Colonic mucosa (tissue), 4 donors: ENCODE measurements at regions not wholly inside any gene's neighbourhood (a gene's known extent, or its start where the extent isn't known, plus 50 kb on each side); places are given as distances from the start of the nearest gene placed in this dataset.

Source experiments
- DNase-seq: peaks from one replicate; pipeline ENCODE4 v3.0.0-alpha.2; 2020
- H3K27ac ChIP-seq: fragments of 200-600 bp; one replicate; pipeline ENCODE4 v1.8.0; 2021
- H3K27me3 ChIP-seq: fragments of 200-600 bp; one replicate; pipeline ENCODE4 v1.8.0; 2021
- H3K36me3 ChIP-seq: fragments of 200-600 bp; one replicate; pipeline ENCODE4 v1.8.0; 2021
- H3K4me1 ChIP-seq: fragments of 200-600 bp; one replicate; pipeline ENCODE4 v1.8.0; 2021; ENCODE audit warnings: mild to moderate bottlenecking
- H3K4me3 ChIP-seq: fragments of 200-600 bp; one replicate; pipeline ENCODE4 v1.8.0; 2021
- H3K9ac ChIP-seq, 2 donors: one replicate each; pipeline ENCODE4 v1.7.0; 2013; ENCODE audit warnings: control low read depth in 2 of 2, low read depth in 2 of 2, low read length in 2 of 2
- H3K9me3 ChIP-seq: fragments of 200-600 bp; one replicate; pipeline ENCODE4 v1.8.0; 2021
- intact Hi-C: fragments of 100-400 bp; cut with DNase I; formaldehyde crosslinking; loops from one replicate; pipeline ENCODE4 v1.14.1; 2022
- TF ChIP-seq, protein P1 (sequence below): fragments of 200-600 bp; IDR thresholded peaks from one replicate; pipeline ENCODE4 v1.8.0; 2022; ENCODE audit warnings: antibody characterized with exemption, mild to moderate bottlenecking
- donor health status: healthy.
- donor health status: DM: no; HTN: no; CAD: no.
- donor health status: DM: no; HTN: no; CAD: no.

- H3K27me3 ChIP-seq: no peaks in the 10 kb centered on the region
- no peak for DNase-seq
- no peak overlapping the region for H3K4me3 ChIP-seq
- no peaks in the 10 kb centered on the region for H3K36me3 ChIP-seq
- no peaks in the 10 kb centered on the region for H3K4me1 ChIP-seq
- H3K9me3 ChIP-seq: no peaks in the 10 kb centered on the region
- H3K27ac ChIP-seq: no peak overlapping the region
- no peak overlapping the region for H3K9ac ChIP-seq
- intact Hi-C loops: no loop called here
- TF ChIP-seq, protein P1, sequence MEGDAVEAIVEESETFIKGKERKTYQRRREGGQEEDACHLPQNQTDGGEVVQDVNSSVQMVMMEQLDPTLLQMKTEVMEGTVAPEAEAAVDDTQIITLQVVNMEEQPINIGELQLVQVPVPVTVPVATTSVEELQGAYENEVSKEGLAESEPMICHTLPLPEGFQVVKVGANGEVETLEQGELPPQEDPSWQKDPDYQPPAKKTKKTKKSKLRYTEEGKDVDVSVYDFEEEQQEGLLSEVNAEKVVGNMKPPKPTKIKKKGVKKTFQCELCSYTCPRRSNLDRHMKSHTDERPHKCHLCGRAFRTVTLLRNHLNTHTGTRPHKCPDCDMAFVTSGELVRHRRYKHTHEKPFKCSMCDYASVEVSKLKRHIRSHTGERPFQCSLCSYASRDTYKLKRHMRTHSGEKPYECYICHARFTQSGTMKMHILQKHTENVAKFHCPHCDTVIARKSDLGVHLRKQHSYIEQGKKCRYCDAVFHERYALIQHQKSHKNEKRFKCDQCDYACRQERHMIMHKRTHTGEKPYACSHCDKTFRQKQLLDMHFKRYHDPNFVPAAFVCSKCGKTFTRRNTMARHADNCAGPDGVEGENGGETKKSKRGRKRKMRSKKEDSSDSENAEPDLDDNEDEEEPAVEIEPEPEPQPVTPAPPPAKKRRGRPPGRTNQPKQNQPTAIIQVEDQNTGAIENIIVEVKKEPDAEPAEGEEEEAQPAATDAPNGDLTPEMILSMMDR: no peak
These were observed 895.1 kb upstream of the KCND2 start for GRCh38 chr7:119377861-119378260.

DNA sequence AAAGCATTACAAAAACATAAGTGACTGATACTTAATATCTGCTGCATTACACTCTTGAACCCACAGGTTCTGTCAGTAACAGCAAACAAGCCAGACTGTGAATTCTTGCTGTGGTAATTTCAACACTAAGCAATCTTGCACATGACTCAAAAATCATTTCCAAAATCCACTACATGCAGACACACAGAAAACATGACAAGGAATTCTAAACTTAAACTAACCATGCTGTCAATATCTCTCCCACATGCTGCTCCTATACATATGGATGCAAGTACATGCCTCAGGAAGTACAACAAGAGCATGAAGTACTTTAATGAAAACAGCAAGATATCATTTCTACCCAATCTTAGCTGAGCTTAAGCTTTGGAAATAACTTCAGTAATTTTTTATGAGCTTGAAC is 890.2 kb upstream of the KCND2 start:
- no peaks in the 10 kb centered on the region for H3K27me3 ChIP-seq
- no peaks in the 10 kb centered on the region for H3K9me3 ChIP-seq
- no peak for DNase-seq
- H3K36me3 ChIP-seq: no peaks in the 10 kb centered on the region
- intact Hi-C loops: no loop called here
- no peak overlapping the region for H3K27ac ChIP-seq
- H3K4me3 ChIP-seq: no peak overlapping the region
- H3K9ac ChIP-seq: no peak overlapping the region
- TF ChIP-seq, protein P1: no peak
- no peaks in the 10 kb centered on the region for H3K4me1 ChIP-seq

DNA sequence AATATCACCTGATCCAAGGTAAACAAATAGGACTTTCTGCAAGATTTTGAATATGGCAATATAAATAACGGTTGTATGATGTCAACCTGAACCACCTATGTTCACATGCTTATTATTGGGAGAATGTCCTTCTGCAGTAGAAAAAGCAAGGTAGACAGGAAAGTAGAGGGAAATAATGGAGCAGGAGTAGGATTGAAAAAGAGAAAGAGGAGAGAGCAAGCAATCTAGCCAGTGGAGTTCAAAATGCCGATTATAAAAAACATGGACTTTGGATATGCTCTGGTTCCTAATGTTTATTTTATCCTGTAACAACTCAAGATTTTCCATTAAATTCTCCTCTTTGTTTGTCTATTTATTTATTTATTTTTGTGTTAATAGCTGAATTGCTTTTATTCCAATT is 878.0 kb upstream of the KCND2 start:
- intact Hi-C loops: no loop called here
- H3K4me1 ChIP-seq: no peaks in the 10 kb centered on the region
- DNase-seq: no peak
- no peaks in the 10 kb centered on the region for H3K36me3 ChIP-seq
- TF ChIP-seq, protein P1: no peak
- no peak overlapping the region for H3K4me3 ChIP-seq
- no peaks in the 10 kb centered on the region for H3K9me3 ChIP-seq
- H3K9ac ChIP-seq: no peak overlapping the region
- no peaks in the 10 kb centered on the region for H3K27me3 ChIP-seq
- no peak overlapping the region for H3K27ac ChIP-seq

GRCh38 chr7:119397156-119397555 is 875.8 kb upstream of the KCND2 start:
- Histone ChIP-seq H3K9me3 (no peaks in the 10 kb centered on the region), H3K27ac (no peak overlapping the region), H3K36me3 (no peaks in the 10 kb centered on the region), H3K4me3 (no peak overlapping the region), H3K27me3 (no peaks in the 10 kb centered on the region), H3K4me1 (no peaks in the 10 kb centered on the region), H3K9ac (no peak overlapping the region)
- intact Hi-C loops: no loop called here
- TF ChIP-seq, protein P1: no peak
- DNase-seq: no peak

DNA sequence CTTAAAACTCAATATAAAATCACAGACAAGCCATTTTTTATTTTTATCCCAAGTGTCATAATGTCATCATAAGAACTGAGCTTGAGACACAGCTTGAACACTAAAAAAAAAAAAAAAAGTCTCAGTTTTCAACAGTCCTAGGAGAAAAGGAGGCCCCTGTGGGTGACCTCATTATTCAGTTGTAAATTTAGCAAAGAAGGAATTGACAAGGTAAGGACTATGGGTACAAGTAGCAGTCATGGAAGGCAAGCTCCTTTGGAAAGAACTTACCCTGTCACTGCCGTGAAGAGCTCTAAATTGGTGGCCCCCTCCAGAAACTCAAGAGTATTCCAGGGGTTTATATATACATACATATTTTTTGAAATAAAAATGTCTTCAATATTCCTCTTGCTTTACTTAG is 864.4 kb upstream of the KCND2 start:
- Histone ChIP-seq H3K36me3 (no peaks in the 10 kb centered on the region), H3K27ac (no peak overlapping the region), H3K27me3 (no peaks in the 10 kb centered on the region), H3K4me3 (no peak overlapping the region), H3K9me3 (no peaks in the 10 kb centered on the region), H3K9ac (no peak overlapping the region), H3K4me1 (no peaks in the 10 kb centered on the region)
- DNase-seq: no peak
- intact Hi-C loops: no loop called here
- TF ChIP-seq, protein P1: no peak

DNA sequence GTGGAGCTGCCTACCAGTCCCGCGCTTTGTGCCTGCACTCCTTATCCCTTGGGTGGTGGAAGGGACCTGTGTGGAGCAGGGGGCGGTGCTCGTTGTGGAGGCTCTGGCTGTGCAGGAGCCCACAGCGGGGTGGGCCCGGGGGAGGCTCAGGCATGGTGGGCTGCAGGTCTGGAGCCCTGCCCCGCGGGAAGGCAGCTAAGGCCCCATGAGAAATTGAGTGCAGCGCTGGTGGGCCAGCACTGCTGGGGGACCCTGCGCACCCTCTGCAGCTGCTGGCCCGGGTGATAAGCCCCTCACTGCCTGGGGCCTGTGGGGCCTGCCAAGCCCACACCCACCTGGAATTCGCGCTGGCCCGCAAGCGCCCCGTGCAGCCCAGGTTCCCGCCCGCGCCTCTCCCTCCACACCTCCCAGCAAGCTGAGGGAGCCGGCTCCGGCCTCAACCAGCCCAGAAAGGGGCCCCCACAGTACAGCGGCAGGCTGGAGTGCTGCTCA is 859.6 kb upstream of the KCND2 start:
- Histone ChIP-seq H3K27me3 (no peaks in the 10 kb centered on the region), H3K4me1 (no peaks in the 10 kb centered on the region), H3K27ac (no peak overlapping the region), H3K9me3 (no peaks in the 10 kb centered on the region), H3K4me3 (no peak overlapping the region), H3K9ac (no peak overlapping the region), H3K36me3 (no peaks in the 10 kb centered on the region)
- TF ChIP-seq, protein P1: no peak
- intact Hi-C loops: no loop called here
- DNase-seq: no peak
